H54 (cell line): ENCODE measurements at regions not wholly inside any gene's neighbourhood (a gene's known extent, or its start where the extent isn't known, plus 50 kb on each side); places are given as distances from the start of the nearest gene placed in this dataset.

Experiments
- DNase-seq: peaks from one replicate; pipeline ENCODE4 v3.0.0; 2011; ENCODE audit warnings: low spot score, mixed read lengths; ENCODE audit not compliant: insufficient read length
- FAIRE-seq: peaks from 3 replicates; lab custom pipeline; 2011; peaks lifted over from hg19 to GRCh38; lab: Jason Lieb, UNC
- POLR2A ChIP-seq: IDR thresholded peaks from 2 replicates; pipeline ENCODE4 v1.6.1; 2011; ENCODE audit warnings: low read depth, mild to moderate bottlenecking, low read length

DNA sequence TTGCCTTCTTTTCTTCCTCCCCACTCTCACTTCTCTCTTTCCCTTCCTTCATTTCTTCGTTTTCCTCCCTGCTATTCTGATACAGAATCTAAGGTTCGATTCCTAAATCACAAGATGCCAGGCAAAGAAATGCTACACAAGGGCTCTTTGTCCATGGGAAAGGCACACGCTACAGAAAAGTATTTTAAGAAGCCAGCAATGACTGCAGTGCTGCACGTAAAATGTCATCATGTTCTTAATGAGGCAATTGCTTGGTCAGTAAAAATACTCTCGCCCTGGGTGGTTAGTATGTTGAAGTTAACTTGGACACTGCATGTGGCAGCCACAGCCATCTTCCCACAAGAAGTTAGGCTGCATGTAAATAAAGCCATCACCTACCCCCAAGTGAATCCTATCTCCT is 178.4 kb downstream of the DHX15 start:
- FAIRE-seq = no peak
- no peak for DNase-seq
- TF ChIP-seq POLR2A = no peak

DNA sequence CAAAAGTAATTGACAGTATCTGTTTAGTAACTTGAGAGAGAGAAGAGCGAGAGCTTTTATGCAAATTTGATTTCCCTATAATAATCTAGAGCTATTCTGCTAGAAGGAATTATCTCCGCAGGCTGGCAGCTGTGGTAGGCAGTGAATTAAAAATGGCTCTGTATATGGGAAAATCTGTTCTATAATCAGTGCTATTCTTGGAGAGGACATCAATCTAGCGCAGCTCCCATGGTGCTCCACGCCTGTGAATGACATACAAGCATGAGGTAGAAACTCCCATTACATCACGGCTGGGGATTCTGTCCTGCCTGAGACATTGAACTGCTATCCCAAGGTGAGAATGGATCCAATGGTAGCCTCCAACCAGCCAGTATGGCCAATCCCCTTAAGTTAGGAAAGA is 179.0 kb downstream of the DHX15 start:
- TF ChIP-seq POLR2A = no peak
- FAIRE-seq (no peak), DNase-seq (no peak)

DNA sequence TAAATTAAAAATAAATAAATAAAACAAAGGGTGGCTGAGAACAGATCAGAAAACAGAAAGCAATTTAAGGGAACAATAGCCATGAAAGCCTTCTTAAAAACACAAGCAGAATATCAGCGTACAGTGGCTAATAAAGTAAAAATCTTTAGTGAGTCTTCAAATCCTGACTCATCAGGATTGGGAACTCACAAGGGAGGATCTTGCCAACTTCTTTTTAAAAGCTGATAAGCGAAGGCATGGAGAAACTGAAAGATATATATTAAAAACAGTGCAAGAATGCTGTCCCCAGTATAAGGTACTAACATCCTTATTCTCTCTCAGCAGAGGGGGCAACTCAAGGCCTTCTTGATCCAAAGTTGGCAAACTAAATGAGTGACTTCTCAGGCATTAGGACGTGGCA is 180.1 kb downstream of the DHX15 start:
- FAIRE-seq = no peak
- DNase-seq = no peak
- no peak for TF ChIP-seq POLR2A

DNA sequence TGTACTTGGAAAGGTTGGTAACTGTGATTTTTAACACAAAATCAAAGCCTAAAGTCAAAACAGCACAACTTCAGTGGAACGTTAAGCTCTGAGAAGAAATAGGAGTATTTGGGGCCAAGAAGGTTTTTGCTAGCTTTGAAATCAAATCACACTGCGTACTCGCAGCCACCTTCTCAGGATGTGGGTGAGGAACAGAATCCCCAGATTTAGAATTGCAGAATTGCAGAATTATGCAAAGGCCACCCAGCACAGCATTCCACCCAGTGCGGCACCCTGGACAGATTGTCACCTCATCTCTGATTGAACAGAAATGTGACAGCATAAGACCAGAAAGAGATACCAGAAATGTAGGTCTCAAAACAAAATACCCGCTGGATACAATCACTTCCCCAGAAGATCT is 181.1 kb downstream of the DHX15 start:
- TF ChIP-seq POLR2A = no peak
- DNase-seq (no peak), FAIRE-seq (no peak)

DNA sequence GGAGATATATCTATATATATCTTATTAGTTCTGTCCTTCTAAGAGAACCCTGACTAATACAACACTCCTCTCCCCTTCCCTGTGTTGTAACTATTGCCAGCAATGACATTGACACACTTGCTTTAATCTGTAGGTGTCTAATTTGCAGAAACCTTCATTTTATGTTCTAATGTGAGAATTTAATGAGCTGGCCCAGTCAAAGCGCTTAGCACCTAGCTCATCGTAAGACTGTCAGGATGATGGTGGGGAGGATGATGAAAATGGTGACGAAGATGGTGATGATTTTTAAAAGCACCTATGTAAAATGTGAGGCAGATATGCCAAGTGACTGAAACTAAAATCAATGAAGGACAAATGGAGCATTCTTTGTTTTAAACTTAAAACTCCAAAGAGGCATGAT is 183.8 kb downstream of the DHX15 start:
- DNase-seq (no peak), FAIRE-seq (no peak)
- TF ChIP-seq POLR2A = no peak

DNA sequence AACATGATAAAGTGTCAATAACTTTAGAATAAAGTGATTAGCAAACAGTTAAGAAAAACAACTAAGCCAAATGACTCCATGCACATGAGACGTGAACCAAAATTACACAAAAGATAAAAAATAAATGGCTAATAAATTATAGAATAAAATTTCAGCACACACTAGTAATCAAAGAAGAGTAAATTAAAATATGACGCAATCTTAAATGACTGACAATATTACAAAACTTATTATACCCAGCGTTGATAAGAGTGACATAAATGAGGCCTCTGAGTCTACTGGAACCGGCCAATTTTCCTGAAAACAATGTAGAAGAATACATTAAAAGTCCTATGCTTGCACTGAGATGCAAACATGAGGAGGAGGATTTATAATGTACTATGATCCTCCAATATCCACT is 187.4 kb downstream of the DHX15 start:
- DNase-seq (no peak), FAIRE-seq (no peak)
- TF ChIP-seq POLR2A = no peak

DNA sequence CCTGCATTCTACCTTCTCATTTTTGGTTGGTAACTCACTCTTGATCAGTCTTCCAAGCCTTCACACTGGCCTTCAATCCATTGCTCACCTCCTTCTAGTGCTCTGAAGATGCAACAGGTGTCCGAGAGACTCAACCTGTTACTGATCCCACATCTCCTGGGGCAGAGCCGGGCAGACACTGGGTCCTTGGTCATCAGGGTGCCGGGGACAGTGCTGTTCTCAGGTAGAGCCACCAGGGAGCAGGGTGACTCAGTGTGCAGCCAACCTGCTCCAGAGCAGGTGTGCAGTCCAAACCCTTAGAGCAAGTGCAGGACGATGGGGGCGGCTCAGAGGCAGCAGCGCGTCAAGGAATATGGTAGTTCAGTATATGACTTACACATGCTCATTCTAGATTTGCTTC is 188.4 kb downstream of the DHX15 start:
- no peak for TF ChIP-seq POLR2A
- FAIRE-seq (no peak), DNase-seq (no peak)

DNA sequence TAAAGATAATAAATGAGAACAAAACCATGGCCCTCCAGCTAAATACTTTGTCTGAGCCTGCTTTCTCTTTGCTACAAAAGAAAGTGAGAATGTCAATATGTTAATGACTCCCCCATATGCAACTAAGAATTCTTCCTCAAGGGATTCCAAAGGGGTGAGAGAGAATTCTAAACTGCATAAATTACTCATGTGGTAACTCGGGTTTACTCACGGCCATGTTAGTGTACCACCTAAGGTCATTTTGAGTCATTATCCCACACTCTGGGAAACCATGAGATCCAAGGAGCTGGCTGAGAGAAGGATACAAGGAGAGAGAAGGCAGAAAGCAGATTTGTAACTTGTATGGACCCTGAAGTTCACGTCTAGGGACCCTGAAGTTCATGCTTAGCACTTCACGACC is 190.3 kb downstream of the DHX15 start:
- DNase-seq = no peak
- no peak for TF ChIP-seq POLR2A
- no peak for FAIRE-seq

DNA sequence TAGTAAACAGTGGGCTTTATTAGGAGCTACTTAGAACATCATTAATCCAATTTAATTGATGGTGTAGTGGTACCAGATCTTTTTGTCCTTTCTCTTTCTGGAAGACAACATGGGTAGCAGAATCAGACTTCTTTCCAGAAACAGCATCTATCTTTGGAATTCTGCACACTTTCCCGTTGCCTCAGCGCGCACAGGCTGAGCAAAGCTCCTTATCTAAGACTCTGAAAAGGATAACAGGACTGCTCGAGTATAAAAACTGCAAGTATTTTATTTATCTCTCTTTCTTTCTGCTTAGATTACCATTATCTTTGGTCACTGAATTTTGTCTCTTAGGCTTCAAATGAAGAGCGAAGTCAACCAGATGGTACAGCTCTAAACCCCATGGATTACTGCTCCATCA is 191.7 kb downstream of the DHX15 start:
- DNase-seq (no peak), FAIRE-seq (no peak)
- no peak for TF ChIP-seq POLR2A

DNA sequence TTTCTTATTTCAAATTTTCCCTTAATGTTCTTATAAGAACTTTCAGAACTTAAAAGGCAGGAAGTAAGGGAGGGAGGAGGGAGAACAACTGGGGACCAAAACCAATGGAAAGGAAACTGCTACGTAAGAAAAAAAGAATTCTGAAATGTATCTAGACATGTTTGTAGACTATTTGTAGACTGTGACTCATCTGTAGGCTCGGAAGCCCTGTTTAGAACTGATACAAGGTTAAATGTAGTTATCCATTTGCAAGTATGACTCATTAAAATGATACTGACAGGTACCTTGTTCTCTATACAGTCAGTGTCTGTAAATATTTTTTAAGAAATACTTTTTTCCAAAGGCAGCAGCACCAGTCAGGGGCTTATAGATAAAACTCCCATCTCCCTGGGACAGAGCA is 202.0 kb downstream of the DHX15 start:
- DNase-seq (peak; percentile 5), FAIRE-seq (no peak)

DNA sequence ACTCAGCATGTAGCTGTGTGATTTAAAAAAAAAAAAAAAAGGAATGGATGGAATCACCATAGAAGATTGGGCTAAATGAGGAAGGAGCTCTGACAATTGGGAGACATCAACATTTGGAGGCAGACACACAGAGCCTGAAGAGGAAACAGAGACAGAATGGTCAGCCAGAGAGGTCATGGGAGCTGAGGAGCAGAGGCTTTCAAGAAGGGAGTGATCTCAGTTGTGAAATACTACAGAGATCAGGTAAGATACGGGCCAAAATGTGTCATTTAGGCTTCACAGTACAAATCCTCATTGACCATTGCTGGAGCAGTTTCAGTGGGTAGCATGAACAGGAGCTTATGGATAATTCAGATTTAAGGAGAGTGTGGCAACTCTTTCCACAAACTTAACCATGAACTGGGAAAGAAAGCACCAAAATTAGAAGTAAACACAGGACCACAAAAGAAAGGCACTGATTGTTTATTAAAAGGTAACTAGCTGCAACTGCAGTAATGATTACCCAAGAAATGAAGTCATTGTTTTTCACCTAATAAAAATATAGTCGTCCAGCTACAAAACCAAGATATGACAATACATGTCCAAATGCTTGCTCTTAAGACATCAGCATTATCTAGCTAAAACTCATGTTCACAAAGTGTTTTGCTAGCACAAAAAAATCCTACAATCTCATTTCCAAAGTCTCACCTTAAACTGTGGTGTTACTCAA is 203.2 kb downstream of the DHX15 start:
- no peak for TF ChIP-seq POLR2A
- FAIRE-seq (no peak), DNase-seq (no peak)

More for the DNA sequence above, 202.0 kb downstream of the DHX15 start:
- TF ChIP-seq POLR2A = no peak

DNA sequence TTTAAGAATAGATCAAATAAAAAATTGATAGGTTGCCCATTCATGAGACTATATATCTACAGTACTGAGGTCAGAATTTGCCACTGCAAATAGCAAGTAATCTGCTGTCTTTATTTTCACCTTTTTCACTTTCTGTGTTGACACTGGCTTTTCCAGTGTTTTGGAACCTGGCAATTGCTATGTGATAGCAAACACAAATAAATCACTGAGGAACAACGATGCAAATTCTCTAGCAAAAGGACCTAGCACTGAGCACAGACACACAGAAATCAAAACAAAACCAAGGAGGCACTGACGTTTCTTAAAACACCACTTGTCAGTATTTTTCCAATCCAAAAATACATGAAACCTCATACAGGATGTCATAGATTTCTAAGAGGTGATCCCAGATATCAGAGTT is 210.7 kb downstream of the DHX15 start:
- DNase-seq (no peak), FAIRE-seq (no peak)
- TF ChIP-seq POLR2A = no peak

DNA sequence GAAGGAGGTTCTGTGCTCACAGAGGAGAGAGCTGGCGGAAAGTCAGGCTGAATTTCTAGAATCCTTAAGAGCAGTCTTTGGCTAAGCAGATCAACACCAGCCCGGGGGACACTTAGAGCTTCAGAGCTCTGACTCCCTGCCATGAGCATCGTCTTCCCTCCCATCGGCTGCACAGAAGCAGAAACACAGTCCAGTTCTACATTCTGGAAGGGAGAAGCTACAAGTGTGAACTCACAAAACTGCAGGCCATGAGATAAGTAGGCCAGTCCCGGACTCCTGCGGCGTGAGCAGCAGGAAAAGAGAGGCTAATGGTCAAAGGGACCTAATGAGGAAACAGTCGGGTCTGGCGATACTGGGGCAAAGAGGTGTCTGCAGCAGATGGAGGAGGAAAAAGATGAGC is 211.5 kb downstream of the DHX15 start:
- FAIRE-seq (no peak), DNase-seq (no peak)
- TF ChIP-seq POLR2A = no peak

DNA sequence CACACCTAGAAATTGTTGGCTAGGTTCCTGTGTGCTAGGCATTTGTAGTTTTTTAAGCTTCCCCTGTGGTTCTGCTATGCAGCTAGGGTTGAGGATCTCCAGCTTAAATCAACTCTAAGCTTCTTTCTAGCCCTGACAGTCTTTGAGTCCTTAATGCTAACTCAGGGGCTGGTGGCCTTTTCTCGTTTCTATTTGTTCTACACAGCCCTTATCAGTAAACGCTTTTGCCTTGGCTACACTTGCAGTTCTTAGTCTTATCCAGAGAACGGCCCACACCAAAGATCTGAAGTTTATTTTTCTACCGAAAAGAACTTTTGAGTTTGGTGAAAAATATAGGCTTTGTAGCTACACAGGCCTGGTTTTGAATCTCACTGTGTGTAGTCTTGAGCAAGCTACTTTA is 212.0 kb downstream of the DHX15 start:
- FAIRE-seq = no peak
- DNase-seq = no peak
- TF ChIP-seq POLR2A = no peak

DNA sequence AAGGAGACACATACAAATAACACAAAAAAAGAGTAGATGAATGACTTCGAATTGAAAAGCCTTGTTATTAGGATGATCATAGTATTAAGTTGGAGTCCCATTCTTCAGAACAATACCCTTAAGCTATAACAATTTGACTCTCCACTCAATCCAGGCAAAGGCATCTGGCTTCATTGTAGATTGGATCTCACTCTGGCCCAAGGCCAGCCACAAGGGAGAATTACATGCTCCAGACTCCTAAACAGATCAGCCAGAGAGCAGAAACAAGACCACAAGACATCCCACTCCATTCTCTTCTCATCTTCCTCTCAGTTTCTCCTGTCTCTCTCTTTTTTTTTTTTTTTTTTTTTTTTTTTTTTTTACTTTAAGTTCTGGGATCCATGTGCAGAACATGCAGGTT is 213.9 kb downstream of the DHX15 start:
- DNase-seq (no peak), FAIRE-seq (no peak)
- no peak for TF ChIP-seq POLR2A

DNA sequence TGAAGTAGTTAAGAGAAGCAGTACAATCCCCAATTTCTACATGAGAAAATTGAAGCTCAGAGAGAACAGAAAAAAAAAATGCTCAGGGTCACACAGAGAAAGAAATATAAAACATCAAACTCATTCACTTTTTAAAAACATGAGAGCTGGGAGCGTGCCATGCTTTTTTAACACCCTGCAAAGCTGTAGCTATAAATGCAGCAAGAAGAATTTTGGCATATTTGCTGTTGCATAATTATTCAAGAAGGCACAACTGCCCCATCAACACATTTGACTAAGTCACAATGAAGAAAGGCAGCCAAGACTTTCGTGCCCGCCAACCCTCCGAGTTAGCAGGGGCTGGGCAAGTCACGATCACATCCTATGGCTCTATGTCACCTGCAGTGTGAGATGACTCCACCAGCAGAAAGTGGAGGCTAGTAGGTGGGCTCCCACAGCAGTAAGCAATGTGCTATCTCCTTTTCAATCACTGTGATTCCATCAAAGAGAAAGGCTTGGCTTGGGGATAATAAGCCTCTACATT is 214.8 kb downstream of the DHX15 start:
- DNase-seq (no peak), FAIRE-seq (no peak)
- no peak for TF ChIP-seq POLR2A
